ENCODE measurements at regions not wholly inside any gene's neighbourhood (a gene's known extent, or its start where the extent isn't known, plus 50 kb on each side); places are given as distances from the start of the nearest gene placed in this dataset.

DNA sequence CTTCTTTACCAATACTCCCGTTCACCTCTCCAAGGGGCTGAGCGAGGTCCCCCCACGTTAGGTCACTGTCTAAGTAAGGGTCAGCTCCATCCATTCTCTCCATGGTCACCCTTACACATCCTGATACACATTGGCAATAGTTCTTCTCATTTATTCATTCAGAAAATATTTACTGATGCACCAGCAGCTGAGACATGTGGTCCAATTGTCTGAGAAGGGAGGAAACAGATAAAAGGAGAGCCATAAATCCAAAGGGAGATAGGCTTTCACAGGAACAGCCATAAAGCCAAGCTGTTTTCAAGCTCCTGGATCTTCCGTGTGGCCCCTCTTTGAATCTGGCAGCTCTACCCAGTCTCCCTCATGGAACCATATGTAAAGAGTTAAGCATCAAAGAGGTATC lies 121.2 kb downstream of the TXNL1 start:
- TF ChIP-seq EZH2phosphoT487 (IDR thresholded peaks at IDR 0.05), result no peak
- TF ChIP-seq, protein P1, sequence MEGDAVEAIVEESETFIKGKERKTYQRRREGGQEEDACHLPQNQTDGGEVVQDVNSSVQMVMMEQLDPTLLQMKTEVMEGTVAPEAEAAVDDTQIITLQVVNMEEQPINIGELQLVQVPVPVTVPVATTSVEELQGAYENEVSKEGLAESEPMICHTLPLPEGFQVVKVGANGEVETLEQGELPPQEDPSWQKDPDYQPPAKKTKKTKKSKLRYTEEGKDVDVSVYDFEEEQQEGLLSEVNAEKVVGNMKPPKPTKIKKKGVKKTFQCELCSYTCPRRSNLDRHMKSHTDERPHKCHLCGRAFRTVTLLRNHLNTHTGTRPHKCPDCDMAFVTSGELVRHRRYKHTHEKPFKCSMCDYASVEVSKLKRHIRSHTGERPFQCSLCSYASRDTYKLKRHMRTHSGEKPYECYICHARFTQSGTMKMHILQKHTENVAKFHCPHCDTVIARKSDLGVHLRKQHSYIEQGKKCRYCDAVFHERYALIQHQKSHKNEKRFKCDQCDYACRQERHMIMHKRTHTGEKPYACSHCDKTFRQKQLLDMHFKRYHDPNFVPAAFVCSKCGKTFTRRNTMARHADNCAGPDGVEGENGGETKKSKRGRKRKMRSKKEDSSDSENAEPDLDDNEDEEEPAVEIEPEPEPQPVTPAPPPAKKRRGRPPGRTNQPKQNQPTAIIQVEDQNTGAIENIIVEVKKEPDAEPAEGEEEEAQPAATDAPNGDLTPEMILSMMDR (IDR thresholded peaks at IDR 0.05), result no peak
